ENCODE measurements at regions not wholly inside any gene's neighbourhood (a gene's known extent, or its start where the extent isn't known, plus 50 kb on each side); places are given as distances from the start of the nearest gene placed in this dataset.

DNA sequence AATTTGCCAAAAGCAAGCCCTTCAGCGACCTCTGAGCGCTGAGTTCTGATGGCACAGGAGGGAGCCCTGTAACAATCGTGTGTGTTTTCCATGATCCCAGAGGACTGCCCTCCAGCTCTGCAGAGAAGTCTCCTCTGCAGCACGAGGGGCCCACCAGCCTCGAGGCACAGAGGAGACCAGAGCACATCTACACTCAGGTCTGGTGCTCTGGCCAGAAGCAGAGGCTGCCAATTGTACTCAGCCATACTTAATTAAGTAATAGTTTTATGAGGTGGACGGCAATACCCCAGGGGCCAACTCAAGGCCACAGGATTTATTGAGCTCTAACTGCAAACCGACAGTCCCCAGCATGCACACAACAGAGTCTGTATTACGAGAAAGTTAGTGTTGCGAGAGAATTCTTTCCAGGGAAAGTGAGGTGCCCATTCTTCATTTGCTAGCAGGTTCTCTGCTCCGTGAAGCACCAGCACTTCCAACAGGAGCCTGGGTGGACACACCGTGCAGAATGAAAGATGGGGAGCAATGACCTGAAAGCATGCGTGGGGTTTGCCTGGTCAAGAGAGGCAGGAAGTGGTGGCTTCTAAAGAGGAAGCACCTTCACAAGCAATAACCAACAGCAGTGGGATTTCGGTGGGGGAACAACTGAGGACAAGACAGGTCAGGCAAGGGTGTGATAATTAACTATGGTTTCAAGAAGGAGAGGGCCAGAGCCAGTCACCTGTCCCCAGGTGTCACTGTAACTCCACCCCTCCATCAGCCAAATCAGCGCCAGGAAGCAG, 92.8 kb upstream of the FOXC1 start:
- Histone ChIP-seq H3K56ac (ENCODE audit: low read length) (no peak overlapping the region), H3K23ac (ENCODE audit: low read length) (no peak overlapping the region), H3K79me1 (ENCODE audit: low read length) (no peaks in the 10 kb centered on the region), H2AK5ac (ENCODE audit: low read length) (no peak overlapping the region), H4K5ac (ENCODE audit: low read length) (no peak overlapping the region), H3K4me1 (ENCODE audit: control insufficient read depth, low read depth, low read length) (no peaks in the 10 kb centered on the region), H2BK15ac (replicated peaks; ENCODE audit: low read depth) (no peak overlapping the region), H3K4me2 (ENCODE audit: low read length) (no peak overlapping the region), H2BK120ac (ENCODE audit: low read depth, low read length) (no peak overlapping the region), H2BK5ac (ENCODE audit: low read length) (no peak overlapping the region), H3K79me2 (ENCODE audit: control insufficient read depth, insufficient read depth, low read length) (no peaks in the 10 kb centered on the region), H3K27me3 (ENCODE audit: insufficient read depth, low read length, poor library complexity) (no peaks in the 10 kb centered on the region), H3K18ac (ENCODE audit: low read length) (no peak overlapping the region), H3K4ac (ENCODE audit: low read depth, low read length) (no peak overlapping the region), H3K27ac (ENCODE audit: low read depth, low read length) (no peak overlapping the region), H3K4me3 (ENCODE audit: low read length) (no peak overlapping the region), H3K9ac (ENCODE audit: low read length) (no peak overlapping the region), H4K8ac (ENCODE audit: low read depth, low read length) (no peak overlapping the region), H3K36me3 (ENCODE audit: control insufficient read depth, insufficient read depth, low read length) (no peaks in the 10 kb centered on the region)
- DNase-seq: no peak
- WGBS (ENCODE audit: extremely low coverage, insufficient coverage, low lambda C conversion rate): no CpG with 5 or more reads among the region's 14 CpGs

DNA sequence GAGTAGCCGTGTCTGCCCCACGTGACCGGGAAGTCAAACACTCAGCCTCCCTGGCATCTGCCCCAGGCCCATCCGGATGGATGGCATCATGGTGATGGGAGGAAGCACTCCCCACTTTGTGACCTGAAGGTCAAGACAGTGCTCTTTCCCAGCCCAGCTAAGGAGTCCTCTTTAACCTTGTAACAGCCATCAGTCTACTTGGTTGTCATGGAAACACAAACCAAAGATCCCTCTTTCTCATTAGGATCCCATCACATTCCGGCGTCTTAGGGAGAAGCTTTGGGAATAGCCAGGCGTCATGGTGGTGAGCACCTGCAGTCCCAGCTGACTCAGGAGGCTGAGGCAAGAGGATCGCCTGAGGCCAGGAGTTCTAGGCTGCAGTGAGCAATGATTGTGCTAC, 90.9 kb upstream of the FOXC1 start:
- Histone ChIP-seq H3K18ac (ENCODE audit: low read length) (no peak overlapping the region), H2AK5ac (ENCODE audit: low read length) (no peak overlapping the region), H3K23ac (ENCODE audit: low read length) (no peak overlapping the region), H3K4ac (ENCODE audit: low read depth, low read length) (no peak overlapping the region), H3K56ac (ENCODE audit: low read length) (no peak overlapping the region), H2BK5ac (ENCODE audit: low read length) (no peak overlapping the region), H3K4me2 (ENCODE audit: low read length) (no peak overlapping the region), H3K4me1 (ENCODE audit: control insufficient read depth, low read depth, low read length) (no peaks in the 10 kb centered on the region), H2BK15ac (replicated peaks; ENCODE audit: low read depth) (no peak overlapping the region), H3K27me3 (ENCODE audit: insufficient read depth, low read length, poor library complexity) (no peaks in the 10 kb centered on the region), H4K5ac (ENCODE audit: low read length) (no peak overlapping the region), H3K4me3 (ENCODE audit: low read length) (no peak overlapping the region), H4K8ac (ENCODE audit: low read depth, low read length) (no peak overlapping the region), H2BK120ac (ENCODE audit: low read depth, low read length) (no peak overlapping the region), H3K36me3 (ENCODE audit: control insufficient read depth, insufficient read depth, low read length) (no peaks in the 10 kb centered on the region), H3K9ac (ENCODE audit: low read length) (no peak overlapping the region), H3K27ac (ENCODE audit: low read depth, low read length) (no peak overlapping the region), H3K79me2 (ENCODE audit: control insufficient read depth, insufficient read depth, low read length) (no peaks in the 10 kb centered on the region), H3K79me1 (ENCODE audit: low read length) (no peaks in the 10 kb centered on the region)
- no CpG with 5 or more reads among the region's 8 CpGs for WGBS (ENCODE audit: extremely low coverage, insufficient coverage, low lambda C conversion rate)
- no peak for DNase-seq

DNA sequence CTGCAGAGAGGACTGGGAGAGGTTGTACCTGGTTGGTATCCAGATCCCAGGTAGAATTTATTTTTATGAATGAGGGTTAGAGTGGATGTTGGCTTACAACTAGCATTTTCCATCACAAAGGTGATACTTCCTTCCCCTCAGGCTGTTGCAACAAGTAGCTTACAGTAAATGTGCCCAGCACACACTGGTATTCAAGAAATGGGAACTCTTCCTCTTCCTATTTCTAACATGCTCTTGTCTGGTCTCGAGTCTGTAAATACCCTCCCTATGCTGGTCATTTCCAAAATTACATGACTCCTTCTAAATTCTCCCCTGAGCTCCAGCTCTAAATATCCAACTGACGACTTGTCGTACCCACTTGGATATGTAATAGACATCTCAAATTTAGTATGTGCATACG, 90.1 kb upstream of the FOXC1 start:
- H3K36me3 ChIP-seq (ENCODE audit: control insufficient read depth, insufficient read depth, low read length): no peaks in the 10 kb centered on the region
- no peak overlapping the region for H4K8ac ChIP-seq (ENCODE audit: low read depth, low read length)
- no peak overlapping the region for H3K4ac ChIP-seq (ENCODE audit: low read depth, low read length)
- H3K27ac ChIP-seq (ENCODE audit: low read depth, low read length): no peak overlapping the region
- H3K18ac ChIP-seq (ENCODE audit: low read length): no peak overlapping the region
- WGBS (ENCODE audit: extremely low coverage, insufficient coverage, low lambda C conversion rate): no CpG with 5 or more reads among the region's 4 CpGs
- H3K27me3 ChIP-seq (ENCODE audit: insufficient read depth, low read length, poor library complexity): no peaks in the 10 kb centered on the region
- H2BK15ac ChIP-seq (replicated peaks; ENCODE audit: low read depth): no peak overlapping the region
- no peak overlapping the region for H3K23ac ChIP-seq (ENCODE audit: low read length)
- H3K56ac ChIP-seq (ENCODE audit: low read length): no peak overlapping the region
- no peak for DNase-seq
- no peak overlapping the region for H3K4me3 ChIP-seq (ENCODE audit: low read length)
- H2BK5ac ChIP-seq (ENCODE audit: low read length): no peak overlapping the region
- H3K79me2 ChIP-seq (ENCODE audit: control insufficient read depth, insufficient read depth, low read length): no peaks in the 10 kb centered on the region
- H3K4me2 ChIP-seq (ENCODE audit: low read length): no peak overlapping the region
- no peaks in the 10 kb centered on the region for H3K4me1 ChIP-seq (ENCODE audit: control insufficient read depth, low read depth, low read length)
- no peak overlapping the region for H2BK120ac ChIP-seq (ENCODE audit: low read depth, low read length)
- no peak overlapping the region for H4K5ac ChIP-seq (ENCODE audit: low read length)
- no peaks in the 10 kb centered on the region for H3K79me1 ChIP-seq (ENCODE audit: low read length)
- H2AK5ac ChIP-seq (ENCODE audit: low read length): no peak overlapping the region
- no peak overlapping the region for H3K9ac ChIP-seq (ENCODE audit: low read length)

DNA sequence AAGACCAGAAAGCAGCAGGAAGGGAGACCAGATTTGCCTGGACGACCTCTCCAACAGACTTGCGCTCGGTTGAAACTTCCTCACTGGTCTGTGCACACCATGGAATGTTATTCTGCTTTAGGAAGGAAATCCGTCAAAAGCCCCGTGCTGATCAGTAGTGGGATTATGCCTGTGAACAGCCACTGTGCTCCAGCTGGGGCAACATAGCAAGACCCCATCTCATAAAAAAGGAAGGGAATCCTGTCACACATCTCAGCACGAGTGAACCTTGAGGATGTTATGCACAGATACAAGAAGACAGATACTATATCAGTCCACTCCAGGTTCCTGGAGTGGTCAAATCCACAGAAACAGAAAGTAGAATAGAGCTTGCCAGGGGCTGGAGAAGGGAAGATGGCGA, 86.9 kb upstream of the FOXC1 start:
- no peak overlapping the region for H2BK15ac ChIP-seq (replicated peaks; ENCODE audit: low read depth)
- H4K8ac ChIP-seq (ENCODE audit: low read depth, low read length): no peak overlapping the region
- peaks cover 2% of the 10 kb centered on the region for H3K4me1 ChIP-seq (ENCODE audit: control insufficient read depth, low read depth, low read length)
- H3K4me3 ChIP-seq (ENCODE audit: low read length): no peak overlapping the region
- H2BK120ac ChIP-seq (ENCODE audit: low read depth, low read length): no peak overlapping the region
- H3K79me1 ChIP-seq (ENCODE audit: low read length): no peaks in the 10 kb centered on the region
- WGBS (ENCODE audit: extremely low coverage, insufficient coverage, low lambda C conversion rate): no CpG with 5 or more reads among the region's 7 CpGs
- no peak for DNase-seq
- no peaks in the 10 kb centered on the region for H3K27me3 ChIP-seq (ENCODE audit: insufficient read depth, low read length, poor library complexity)
- H4K5ac ChIP-seq (ENCODE audit: low read length): no peak overlapping the region
- H2AK5ac ChIP-seq (ENCODE audit: low read length): no peak overlapping the region
- no peaks in the 10 kb centered on the region for H3K36me3 ChIP-seq (ENCODE audit: control insufficient read depth, insufficient read depth, low read length)
- no peak overlapping the region for H3K9ac ChIP-seq (ENCODE audit: low read length)
- no peak overlapping the region for H3K18ac ChIP-seq (ENCODE audit: low read length)
- no peak overlapping the region for H3K56ac ChIP-seq (ENCODE audit: low read length)
- H3K4ac ChIP-seq (ENCODE audit: low read depth, low read length): no peak overlapping the region
- H3K23ac ChIP-seq (ENCODE audit: low read length): no peak overlapping the region
- no peak overlapping the region for H2BK5ac ChIP-seq (ENCODE audit: low read length)
- no peak overlapping the region for H3K27ac ChIP-seq (ENCODE audit: low read depth, low read length)
- no peak overlapping the region for H3K4me2 ChIP-seq (ENCODE audit: low read length)
- no peaks in the 10 kb centered on the region for H3K79me2 ChIP-seq (ENCODE audit: control insufficient read depth, insufficient read depth, low read length)

DNA sequence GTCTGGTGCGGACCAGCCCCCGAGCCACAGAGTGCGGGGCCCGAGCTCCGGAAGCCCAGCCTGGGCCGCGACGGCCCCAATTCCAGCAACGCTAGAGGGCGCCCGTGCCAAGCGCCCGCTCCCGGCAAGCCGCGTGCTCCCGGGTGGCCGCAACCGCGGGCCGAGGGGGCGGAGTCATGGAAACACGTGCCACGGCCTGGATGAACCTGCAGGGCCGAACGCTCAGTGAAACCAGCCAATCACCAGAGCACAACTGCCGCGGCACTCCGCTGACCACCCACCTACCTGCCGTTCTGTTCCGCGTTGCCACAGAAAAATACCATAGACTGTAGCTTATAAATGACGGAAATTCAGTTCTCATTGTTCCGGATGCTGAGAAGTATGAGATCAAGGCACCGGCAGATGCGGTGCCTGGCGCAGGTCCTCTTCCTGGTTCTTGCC, 85.7 kb upstream of the FOXC1 start:
- Histone ChIP-seq H3K4me1 (ENCODE audit: control insufficient read depth, low read depth, low read length) (peaks cover 2% of the 10 kb centered on the region), H2BK15ac (replicated peaks; ENCODE audit: low read depth) (no peak overlapping the region), H3K23ac (ENCODE audit: low read length) (no peak overlapping the region), H3K4me3 (ENCODE audit: low read length) (no peak overlapping the region), H3K79me2 (ENCODE audit: control insufficient read depth, insufficient read depth, low read length) (no peaks in the 10 kb centered on the region), H3K4ac (ENCODE audit: low read depth, low read length) (no peak overlapping the region), H3K4me2 (ENCODE audit: low read length) (peak overlapping the region; percentile 36), H4K5ac (ENCODE audit: low read length) (no peak overlapping the region), H2AK5ac (ENCODE audit: low read length) (no peak overlapping the region), H2BK120ac (ENCODE audit: low read depth, low read length) (no peak overlapping the region), H2BK5ac (ENCODE audit: low read length) (no peak overlapping the region), H3K27ac (ENCODE audit: low read depth, low read length) (no peak overlapping the region), H4K8ac (ENCODE audit: low read depth, low read length) (no peak overlapping the region), H3K56ac (ENCODE audit: low read length) (peak overlapping the region; percentile 74), H3K27me3 (ENCODE audit: insufficient read depth, low read length, poor library complexity) (no peaks in the 10 kb centered on the region), H3K18ac (ENCODE audit: low read length) (no peak overlapping the region), H3K79me1 (ENCODE audit: low read length) (no peaks in the 10 kb centered on the region), H3K36me3 (ENCODE audit: control insufficient read depth, insufficient read depth, low read length) (no peaks in the 10 kb centered on the region), H3K9ac (ENCODE audit: low read length) (no peak overlapping the region)
- no CpG with 5 or more reads among the region's 37 CpGs for WGBS (ENCODE audit: extremely low coverage, insufficient coverage, low lambda C conversion rate)
- DNase-seq: peak; percentile 88
